HCT116 (cell line): ENCODE measurements at regions not wholly inside any gene's neighbourhood (a gene's known extent, or its start where the extent isn't known, plus 50 kb on each side); places are given as distances from the start of the nearest gene placed in this dataset.

Source experiments
- ATAC-seq: fragments of 200-7000 bp; cut with Tn5 transposase; 2 replicates; pipeline ENCODE4 v1.9.1; 2020; ENCODE audit warnings: mild to moderate bottlenecking, moderate library complexity
- BruUV-seq: library from RNA; stranded (reverse); fragments of 400-500 nt; replicated peaks from 2 replicates; lab custom pipeline; 2021; lab: Mats Ljungman, UMichigan
- CTCF ChIA-PET: fragments of 300-600 bp; sonication (Branson Sonifier 250); formaldehyde crosslinking; loops from one replicate; lab custom pipeline; 2021; ENCODE audit warnings: antibody characterized with exemption; lab: Charles Lee
- POLR2A ChIA-PET: fragments of 300-600, 350-600 bp; sonication (Branson Sonifier 250); formaldehyde crosslinking; loops from one replicate; lab custom pipeline; 2021; ENCODE audit warnings: antibody characterized with exemption; lab: Charles Lee
- RAD21 ChIA-PET, 2 experiments: fragments of 300-600 bp; sonication (Branson Sonifier 250); formaldehyde crosslinking; loops; one replicate each; lab custom pipeline; 2023; ENCODE audit warnings: low total read pairs in 2 of 2; ENCODE audit not compliant: uncharacterized antibody in 2 of 2, unreplicated experiment in 2 of 2, low non-redundant PET in 1 of 2; lab: Charles Lee
- DNase-seq: peaks from one replicate; pipeline ENCODE4 v3.0.0-alpha.2; 2010; ENCODE audit warnings: low read depth, low spot score
- H2AFZ ChIP-seq: fragments of 200-600 bp; shearing (Covaris generic), sonication (generic); 2 replicates; pipeline ENCODE4 v1.6.1; 2017; ENCODE audit warnings: low read depth, mixed run types, mixed read lengths, antibody characterized with exemption, low read length; ENCODE audit not compliant: poor library complexity, severe bottlenecking
- H3K27ac ChIP-seq: 2 replicates; pipeline ENCODE4 v1.5.1; 2012; ENCODE audit warnings: low read depth, low read length
- H3K27me3 ChIP-seq: fragments of 200-600 bp; sonication (generic); 2 replicates; pipeline ENCODE4 v1.6.1; 2016; ENCODE audit warnings: mixed run types, low read length, mixed read lengths; ENCODE audit not compliant: insufficient read depth
- H3K36me3 ChIP-seq, 2 experiments: fragments of 200-500 bp in 1 of 2; fragments of 200-600 bp in 1 of 2; sonication (Bioruptor generic) in 1 of 2; sonication (generic) in 1 of 2; 2 replicates each; pipeline versions ENCODE4 v1.5.1 to v1.6.1; 2014 to 2016; ENCODE audit warnings: low read length in 2 of 2, inconsistent platforms in 1 of 2, mixed read lengths in 1 of 2, mixed run types in 1 of 2; ENCODE audit not compliant: insufficient read depth in 2 of 2, control insufficient read depth in 1 of 2
- H3K4me1 ChIP-seq, 2 experiments: fragments of 200-600 bp in 1 of 2; sonication (generic) in 1 of 2; 2 replicates each; pipeline versions ENCODE4 v1.5.1 to v1.6.1; 2012 to 2017; ENCODE audit warnings: low read length in 2 of 2, inconsistent platforms in 1 of 2, mild to moderate bottlenecking in 1 of 2, mixed read lengths in 1 of 2, mixed run types in 1 of 2, moderate library complexity in 1 of 2; ENCODE audit not compliant: insufficient read depth in 2 of 2, control insufficient read depth in 1 of 2
- H3K4me2 ChIP-seq: fragments of 200-600 bp; sonication (generic); 2 replicates; pipeline ENCODE4 v1.6.1; 2017; ENCODE audit warnings: mixed run types, low read length, mixed read lengths
- H3K4me3 ChIP-seq, 2 experiments: fragments of 200-600 bp in 1 of 2; sonication (generic) in 1 of 2; replicated peaks in 1 of 2; 2 replicates each; pipeline ENCODE4 v1.5.1; 2011 to 2016; ENCODE audit warnings: low read length in 2 of 2, control low read depth in 1 of 2, low read depth in 1 of 2, mild to moderate bottlenecking in 1 of 2, mixed read lengths in 1 of 2, mixed run types in 1 of 2
- H3K79me2 ChIP-seq: fragments of 200-600 bp; sonication (generic); 2 replicates; pipeline ENCODE4 v1.6.1; 2017; ENCODE audit warnings: mild to moderate bottlenecking, mixed run types, low read length, moderate library complexity, mixed read lengths; ENCODE audit not compliant: insufficient read depth
- H3K9ac ChIP-seq: fragments of 200-600 bp; sonication (generic); 2 replicates; pipeline ENCODE4 v1.6.1; 2016; ENCODE audit warnings: low read length, mixed read lengths
- H3K9me2 ChIP-seq: fragments of 200-600 bp; sonication (generic), shearing (Covaris generic); 2 replicates; pipeline ENCODE4 v1.6.1; 2017; ENCODE audit warnings: mixed run types, mild to moderate bottlenecking, moderate library complexity; ENCODE audit not compliant: insufficient read depth
- H3K9me3 ChIP-seq, 2 experiments: fragments of 200-500 bp in 1 of 2; fragments of 200-600 bp in 1 of 2; sonication (Bioruptor generic) in 1 of 2; sonication (generic) in 1 of 2; 2 replicates each; pipeline ENCODE4 v1.6.1; 2014 to 2017; ENCODE audit warnings: low read length in 2 of 2, mixed read lengths in 2 of 2, inconsistent platforms in 1 of 2, low read depth in 1 of 2, mild to moderate bottlenecking in 1 of 2, mixed run types in 1 of 2, moderate library complexity in 1 of 2; ENCODE audit not compliant: control insufficient read depth in 1 of 2, insufficient read depth in 1 of 2
- H4K20me1 ChIP-seq: fragments of 200-600 bp; sonication (generic), shearing (Covaris generic); 2 replicates; pipeline ENCODE4 v1.6.1; 2017; ENCODE audit warnings: mixed run types, mild to moderate bottlenecking, moderate library complexity; ENCODE audit not compliant: insufficient read depth
- CEBPB ChIP-seq: IDR thresholded peaks from 2 replicates; pipeline ENCODE4 v1.6.1; 2012; ENCODE audit warnings: low read depth
- EGR1 ChIP-seq: IDR thresholded peaks from 2 replicates; pipeline ENCODE4 v1.6.1; 2012; ENCODE audit warnings: low read depth
- ELF1 ChIP-seq: IDR thresholded peaks from 2 replicates; pipeline ENCODE4 v1.6.1; 2012; ENCODE audit warnings: low read depth, borderline replicate concordance
- FOSL1 ChIP-seq: IDR thresholded peaks from 2 replicates; pipeline ENCODE4 v1.6.1; 2012; ENCODE audit warnings: low read depth
- JUND ChIP-seq: IDR thresholded peaks from 2 replicates; pipeline ENCODE4 v1.6.1; 2012
- POLR2A ChIP-seq: IDR thresholded peaks from 2 replicates; pipeline ENCODE4 v1.7.0; 2011; ENCODE audit warnings: borderline replicate concordance; ENCODE audit not compliant: insufficient read depth, insufficient read length; ENCODE audit errors: extremely low read depth
- SRF ChIP-seq: IDR thresholded peaks from 2 replicates; pipeline ENCODE4 v1.6.1; 2012; ENCODE audit warnings: low read depth
- TCF7L2 ChIP-seq: IDR thresholded peaks from 2 replicates; pipeline ENCODE4 v1.7.0; 2011; ENCODE audit warnings: borderline replicate concordance, inconsistent platforms; ENCODE audit not compliant: insufficient read depth, insufficient read length; ENCODE audit errors: extremely low read depth
- YY1 ChIP-seq: IDR thresholded peaks from 2 replicates; pipeline ENCODE4 v1.6.1; 2011; ENCODE audit warnings: low read length, low read depth, moderate library complexity, mild to moderate bottlenecking; ENCODE audit not compliant: insufficient replicate concordance; ENCODE audit errors: extremely low read depth
- intact Hi-C: fragments of 100-400 bp; cut with micrococcal nuclease; formaldehyde crosslinking; loops from 2 replicates; pipeline ENCODE4 v1.10.0; 2022
- TF ChIP-seq, protein P1 (sequence below): IDR thresholded peaks from 2 replicates; pipeline ENCODE4 v1.6.1; 2012
- TF ChIP-seq, protein P2 (sequence below), 3 experiments: fragments of 200-600 bp in 1 of 3; sonication (generic) in 1 of 3; IDR thresholded peaks in 2 of 3; conservative IDR thresholded peaks in 1 of 3; 2 replicates each; pipeline ENCODE4 v1.5.1; 2012 to 2017; ENCODE audit warnings: low read depth in 2 of 3, low read length in 2 of 3, antibody characterized with exemption in 1 of 3, borderline replicate concordance in 1 of 3, control low read depth in 1 of 3, mild to moderate bottlenecking in 1 of 3, mixed read lengths in 1 of 3, mixed run types in 1 of 3, moderate library complexity in 1 of 3; ENCODE audit not compliant: insufficient read depth in 1 of 3
- TF ChIP-seq, protein P3 (sequence below): IDR thresholded peaks from 2 replicates; pipeline ENCODE4 v1.6.1; 2012

DNA sequence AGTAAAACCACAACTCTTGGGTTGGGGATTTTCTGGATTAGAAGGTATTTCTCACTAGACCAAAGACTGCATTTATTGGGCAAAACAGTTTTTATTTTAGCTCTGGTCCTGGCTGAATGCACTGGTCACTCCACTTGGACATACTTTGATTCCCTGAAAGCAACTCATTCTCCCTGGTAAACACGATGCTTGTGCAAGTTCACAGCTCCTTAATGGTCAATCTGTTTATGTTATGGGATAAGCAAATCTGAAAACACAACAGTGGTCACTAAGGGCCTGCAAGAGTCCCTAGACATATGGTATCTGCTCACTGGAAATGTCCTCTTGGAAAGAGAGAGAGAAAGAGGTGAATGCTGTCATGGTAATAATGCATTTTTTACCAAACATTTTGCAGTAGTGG, 559.8 kb downstream of the CDH26 start:
- DNase-seq (no peak), ATAC-seq (no peak)
- no peaks in the 10 kb centered on the region for H3K79me2 ChIP-seq
- ChIA-PET RAD21 (no interaction called here), CTCF (no interaction called here), POLR2A (no interaction called here)
- intact Hi-C loops = no loop called here
- H3K4me1 ChIP-seq = no peaks in the 10 kb centered on the region
- no peak overlapping the region for H3K4me2 ChIP-seq
- no peaks in the 10 kb centered on the region for H4K20me1 ChIP-seq
- peaks cover 17 to 26% of the 10 kb centered on the region in 2 experiments; a peak in 2 of 4 replicates for H3K9me3 ChIP-seq
- no peak for TF ChIP-seq EGR1
- no peak for TF ChIP-seq TCF7L2
- no peak for TF ChIP-seq CEBPB
- TF ChIP-seq POLR2A = no peak
- TF ChIP-seq SRF = no peak
- TF ChIP-seq, protein P1, sequence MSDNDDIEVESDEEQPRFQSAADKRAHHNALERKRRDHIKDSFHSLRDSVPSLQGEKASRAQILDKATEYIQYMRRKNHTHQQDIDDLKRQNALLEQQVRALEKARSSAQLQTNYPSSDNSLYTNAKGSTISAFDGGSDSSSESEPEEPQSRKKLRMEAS = no peak
- no peak for TF ChIP-seq FOSL1
- no peak for TF ChIP-seq ELF1
- TF ChIP-seq JUND = no peak
- TF ChIP-seq YY1 = no peak
- TF ChIP-seq, protein P2, sequence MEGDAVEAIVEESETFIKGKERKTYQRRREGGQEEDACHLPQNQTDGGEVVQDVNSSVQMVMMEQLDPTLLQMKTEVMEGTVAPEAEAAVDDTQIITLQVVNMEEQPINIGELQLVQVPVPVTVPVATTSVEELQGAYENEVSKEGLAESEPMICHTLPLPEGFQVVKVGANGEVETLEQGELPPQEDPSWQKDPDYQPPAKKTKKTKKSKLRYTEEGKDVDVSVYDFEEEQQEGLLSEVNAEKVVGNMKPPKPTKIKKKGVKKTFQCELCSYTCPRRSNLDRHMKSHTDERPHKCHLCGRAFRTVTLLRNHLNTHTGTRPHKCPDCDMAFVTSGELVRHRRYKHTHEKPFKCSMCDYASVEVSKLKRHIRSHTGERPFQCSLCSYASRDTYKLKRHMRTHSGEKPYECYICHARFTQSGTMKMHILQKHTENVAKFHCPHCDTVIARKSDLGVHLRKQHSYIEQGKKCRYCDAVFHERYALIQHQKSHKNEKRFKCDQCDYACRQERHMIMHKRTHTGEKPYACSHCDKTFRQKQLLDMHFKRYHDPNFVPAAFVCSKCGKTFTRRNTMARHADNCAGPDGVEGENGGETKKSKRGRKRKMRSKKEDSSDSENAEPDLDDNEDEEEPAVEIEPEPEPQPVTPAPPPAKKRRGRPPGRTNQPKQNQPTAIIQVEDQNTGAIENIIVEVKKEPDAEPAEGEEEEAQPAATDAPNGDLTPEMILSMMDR (IDR thresholded peaks at IDR 0.05 in 2 of 3, conservative IDR thresholded peaks at IDR 0.05 in 1 of 3; ENCODE audit: borderline replicate concordance in 1 of 3, insufficient read depth in 1 of 3, low read depth in 2 of 3, low read length in 2 of 3) = no peak
- TF ChIP-seq, protein P3, sequence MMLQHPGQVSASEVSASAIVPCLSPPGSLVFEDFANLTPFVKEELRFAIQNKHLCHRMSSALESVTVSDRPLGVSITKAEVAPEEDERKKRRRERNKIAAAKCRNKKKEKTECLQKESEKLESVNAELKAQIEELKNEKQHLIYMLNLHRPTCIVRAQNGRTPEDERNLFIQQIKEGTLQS = no peak
- no peak overlapping the region for H3K4me3 ChIP-seq
- H3K27ac ChIP-seq = no peak overlapping the region
- H3K9ac ChIP-seq = no peak overlapping the region
- BruUV-seq = no TSS peak
- no peaks in the 10 kb centered on the region for H3K27me3 ChIP-seq
- H3K36me3 ChIP-seq = no peaks in the 10 kb centered on the region
- H2AFZ ChIP-seq = no peak overlapping the region
- no peaks in the 10 kb centered on the region for H3K9me2 ChIP-seq
